GM23248 (cell line): ENCODE measurements at regions not wholly inside any gene's neighbourhood (a gene's known extent, or its start where the extent isn't known, plus 50 kb on each side); places are given as distances from the start of the nearest gene placed in this dataset.

Experiments used
- DNase-seq: peaks from one replicate; pipeline ENCODE4 v3.0.0-alpha.2; 2015
- H2AFZ ChIP-seq: fragments of 200-600 bp; sonication (generic); 2 replicates; pipeline ENCODE4 v1.6.1; 2016; ENCODE audit warnings: antibody characterized with exemption
- H3F3A ChIP-seq: fragments of 200-600 bp; sonication (generic); 2 replicates; pipeline ENCODE4 v1.6.1; 2016; ENCODE audit warnings: mild to moderate bottlenecking, antibody characterized with exemption, mixed run types; ENCODE audit not compliant: insufficient read depth
- H3K27ac ChIP-seq: fragments of 200-600 bp; sonication (generic); 2 replicates; pipeline ENCODE4 v1.5.1; 2016; ENCODE audit warnings: mild to moderate bottlenecking
- H3K27me3 ChIP-seq: fragments of 200-600 bp; sonication (generic); replicated peaks from 2 replicates; pipeline ENCODE4 v1.6.1; 2016; ENCODE audit warnings: mild to moderate bottlenecking; ENCODE audit not compliant: insufficient read depth
- H3K36me3 ChIP-seq: fragments of 200-600 bp; sonication (generic); 2 replicates; pipeline ENCODE4 v1.6.1; 2016; ENCODE audit warnings: low read depth, mild to moderate bottlenecking
- H3K4me1 ChIP-seq: fragments of 200-600 bp; sonication (generic); 2 replicates; pipeline ENCODE4 v1.6.1; 2016; ENCODE audit warnings: mild to moderate bottlenecking; ENCODE audit not compliant: insufficient read depth
- H3K4me2 ChIP-seq: fragments of 200-600 bp; sonication (generic); one replicate; pipeline ENCODE4 v1.6.1; 2016; ENCODE audit warnings: mild to moderate bottlenecking; ENCODE audit not compliant: unreplicated experiment
- H3K4me3 ChIP-seq: fragments of 200-600 bp; sonication (generic); 2 replicates; pipeline ENCODE4 v1.5.1; 2016; ENCODE audit warnings: mild to moderate bottlenecking
- H3K79me2 ChIP-seq: fragments of 200-600 bp; sonication (generic); 2 replicates; pipeline ENCODE4 v1.6.1; 2016; ENCODE audit warnings: mild to moderate bottlenecking; ENCODE audit not compliant: insufficient read depth
- H3K9ac ChIP-seq: fragments of 200-600 bp; sonication (generic); 2 replicates; pipeline ENCODE4 v1.6.1; 2016; ENCODE audit warnings: mild to moderate bottlenecking
- H3K9me2 ChIP-seq: fragments of 200-600 bp; sonication (generic); 2 replicates; pipeline ENCODE4 v1.6.1; 2016; ENCODE audit warnings: mixed run types, mild to moderate bottlenecking, moderate library complexity; ENCODE audit not compliant: insufficient read depth
- H3K9me3 ChIP-seq: fragments of 200-600 bp; sonication (generic); one replicate; pipeline ENCODE4 v1.6.1; 2017; ENCODE audit warnings: low read depth
- H4K20me1 ChIP-seq: fragments of 200-600 bp; sonication (generic); 2 replicates; pipeline ENCODE4 v1.6.0; 2016; ENCODE audit not compliant: insufficient read depth
- EZH2 ChIP-seq: fragments of 200-600 bp; sonication (generic); IDR thresholded peaks from 2 replicates; pipeline ENCODE4 v1.6.1; 2018; ENCODE audit warnings: antibody characterized with exemption, mild to moderate bottlenecking; ENCODE audit not compliant: insufficient read depth, poor library complexity, severe bottlenecking
- EZH2phosphoT487 ChIP-seq: fragments of 200-600 bp; sonication (generic); IDR thresholded peaks from 2 replicates; pipeline ENCODE4 v1.6.1; 2018; ENCODE audit warnings: antibody characterized with exemption, moderate library complexity, mild to moderate bottlenecking, low read depth; ENCODE audit not compliant: insufficient read depth
- WGBS, 2 experiments: methylation state at CpG; one replicate each; pipeline ENCODE4 v1.1.6; 2015 to 2017; ENCODE audit warnings: low lambda C conversion rate in 2 of 2, low coverage in 1 of 2; ENCODE audit errors: missing lambda C conversion rate in 2 of 2; 5-methylcytosine and 5-hydroxymethylcytosine counted together
- in situ Hi-C: fragments of 300-500 bp; cut with MboI; formaldehyde crosslinking; loops from 2 replicates; pipeline ENCODE4 v1.15.0; 2020

DNA sequence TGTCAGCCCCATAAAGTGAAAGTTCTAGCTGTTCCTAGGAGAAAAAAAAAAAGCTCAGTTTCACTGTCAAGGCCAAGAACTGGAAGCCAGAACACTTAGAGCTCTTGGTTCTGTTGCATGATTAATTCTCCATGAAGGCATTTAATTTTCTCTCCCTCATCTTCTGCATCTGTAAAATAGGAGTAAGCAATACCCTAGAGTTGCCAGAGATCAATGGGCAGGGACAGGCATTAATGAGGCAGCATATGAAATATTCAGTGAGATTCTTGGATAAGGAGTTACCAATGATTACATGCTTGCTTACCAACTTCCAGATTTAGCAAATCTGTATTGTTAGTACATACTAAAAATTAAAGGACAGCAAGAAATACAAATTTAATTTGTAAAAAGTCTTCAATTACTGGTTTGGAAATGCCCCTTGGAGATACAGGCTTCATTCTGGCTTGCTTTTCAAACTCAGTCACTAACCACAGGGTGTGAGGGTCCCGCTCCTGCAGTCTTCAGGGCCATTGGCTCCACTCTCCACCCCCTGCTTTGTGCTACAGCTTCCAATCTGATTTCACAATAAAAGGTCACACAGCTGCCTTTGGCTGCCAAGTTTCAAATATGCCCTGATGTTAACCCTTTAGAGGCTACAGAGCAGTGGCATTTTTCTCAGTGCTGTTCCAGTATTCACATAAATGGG is 624.6 kb downstream of the BNC2 start:
- peak; percentile 51 for DNase-seq
- Histone ChIP-seq H3K79me2 (no peaks in the 10 kb centered on the region), H4K20me1 (no peaks in the 10 kb centered on the region), H3K4me2 (peak overlapping the region; percentile 55), H3K9me3 (no peaks in the 10 kb centered on the region), H3K4me1 (peaks cover 45% of the 10 kb centered on the region), H3K4me3 (no peak overlapping the region), H3K36me3 (no peaks in the 10 kb centered on the region), H3K27ac (peak overlapping the region; percentile 70), H2AFZ (0 out of 2 replicates have a peak overlapping the region, but pooled peaks have one; percentile 23), H3K9me2 (no peaks in the 10 kb centered on the region), H3F3A (peaks cover 41% of the 10 kb centered on the region), H3K9ac (no peak overlapping the region), H3K27me3 (no peaks in the 10 kb centered on the region)
- 35 to 56% methylated on average over 1 of the region's 1 CpG for WGBS, 2 experiments
- no peak for TF ChIP-seq EZH2
- TF ChIP-seq EZH2phosphoT487 = no peak
- in situ Hi-C loops = no loop called here

DNA sequence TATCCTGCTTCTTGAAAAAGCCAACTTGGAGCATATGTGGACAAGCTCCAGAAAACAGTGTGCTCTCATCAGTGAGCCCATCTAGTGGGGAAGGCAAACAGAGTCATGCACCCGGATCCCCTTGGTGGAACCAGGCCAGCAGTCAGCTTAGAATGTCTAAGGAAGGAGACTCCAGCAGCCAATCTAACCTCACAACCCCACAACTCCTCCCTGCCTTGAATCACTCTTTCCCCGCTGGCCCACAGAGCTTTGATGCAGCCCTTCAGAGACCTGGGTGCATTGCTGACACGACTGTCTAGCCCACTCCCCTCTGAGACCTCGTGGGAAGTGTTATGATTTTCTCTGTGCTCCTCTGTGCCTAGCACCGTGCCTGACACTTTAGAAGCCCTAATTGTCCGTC is 623.7 kb downstream of the BNC2 start:
- in situ Hi-C loops = no loop called here
- H3K79me2 ChIP-seq = no peaks in the 10 kb centered on the region
- no peak overlapping the region for H3K4me3 ChIP-seq
- peaks cover 34% of the 10 kb centered on the region for H3F3A ChIP-seq
- H3K36me3 ChIP-seq = no peaks in the 10 kb centered on the region
- H2AFZ ChIP-seq = no peak overlapping the region
- TF ChIP-seq EZH2 (no peak), EZH2phosphoT487 (no peak)
- peaks cover 36% of the 10 kb centered on the region for H3K4me1 ChIP-seq
- DNase-seq = peak; percentile 49
- H3K27ac ChIP-seq = peak overlapping the region; percentile 70
- H4K20me1 ChIP-seq = no peaks in the 10 kb centered on the region
- no peaks in the 10 kb centered on the region for H3K9me3 ChIP-seq
- H3K4me2 ChIP-seq = peak overlapping the region; percentile 55
- no peaks in the 10 kb centered on the region for H3K9me2 ChIP-seq
- no peaks in the 10 kb centered on the region for H3K27me3 ChIP-seq
- WGBS, 2 experiments = 7 to 11% methylated on average over 6 of the region's 6 CpGs
- H3K9ac ChIP-seq = peak overlapping the region; percentile 16; the same call in 1 of the 2 replicates

DNA sequence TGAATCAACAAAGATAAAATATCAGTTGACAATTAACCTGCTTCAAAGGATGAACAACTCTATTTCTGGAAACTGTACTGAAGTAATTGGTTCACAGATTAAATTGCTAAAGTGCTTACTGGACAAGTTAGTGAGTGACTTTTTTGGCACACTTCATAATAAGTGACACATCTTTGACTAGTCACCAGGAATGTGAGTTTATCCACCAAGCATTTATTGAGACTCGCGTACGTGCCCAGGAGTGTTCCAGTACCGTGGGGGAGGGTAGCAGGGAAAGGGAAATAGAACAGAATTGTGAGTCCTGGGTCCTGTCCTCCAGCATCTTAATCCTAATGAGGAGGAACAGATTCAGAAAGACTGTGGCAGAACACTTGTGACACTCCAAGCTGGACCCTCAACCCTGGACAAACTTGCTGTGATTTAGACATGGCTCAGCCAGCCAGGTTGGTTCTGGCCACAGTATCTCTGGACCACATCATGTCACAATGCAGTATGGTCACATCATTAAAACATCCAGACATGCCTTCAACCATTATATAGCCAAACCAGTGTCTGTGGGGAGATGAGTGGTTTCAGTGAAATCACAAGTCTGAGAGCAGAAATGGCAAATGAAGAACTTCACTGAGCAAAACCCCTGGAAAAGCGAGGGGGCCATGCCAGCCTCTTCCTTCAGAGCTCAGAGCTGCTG is 623.1 kb downstream of the BNC2 start:
- H3K9me2 ChIP-seq = no peaks in the 10 kb centered on the region
- peaks cover 34% of the 10 kb centered on the region for H3F3A ChIP-seq
- no peaks in the 10 kb centered on the region for H3K79me2 ChIP-seq
- peak overlapping the region; percentile 55 for H3K4me2 ChIP-seq
- peak overlapping the region; percentile 70 for H3K27ac ChIP-seq
- H2AFZ ChIP-seq = peak overlapping the region; percentile 45
- H3K27me3 ChIP-seq = no peaks in the 10 kb centered on the region
- peak overlapping the region; percentile 16; the same call in 1 of the 2 replicates for H3K9ac ChIP-seq
- TF ChIP-seq EZH2 = no peak
- no peaks in the 10 kb centered on the region for H3K36me3 ChIP-seq
- peaks cover 36% of the 10 kb centered on the region for H3K4me1 ChIP-seq
- H3K4me3 ChIP-seq = 0 out of 2 replicates have a peak overlapping the region, but pooled peaks have one; percentile 6
- peak; percentile 91 for DNase-seq
- no peaks in the 10 kb centered on the region for H4K20me1 ChIP-seq
- WGBS, 2 experiments = 20 to 22% methylated on average over 5 of the region's 5 CpGs
- no peaks in the 10 kb centered on the region for H3K9me3 ChIP-seq
- in situ Hi-C loops = no loop called here

DNA sequence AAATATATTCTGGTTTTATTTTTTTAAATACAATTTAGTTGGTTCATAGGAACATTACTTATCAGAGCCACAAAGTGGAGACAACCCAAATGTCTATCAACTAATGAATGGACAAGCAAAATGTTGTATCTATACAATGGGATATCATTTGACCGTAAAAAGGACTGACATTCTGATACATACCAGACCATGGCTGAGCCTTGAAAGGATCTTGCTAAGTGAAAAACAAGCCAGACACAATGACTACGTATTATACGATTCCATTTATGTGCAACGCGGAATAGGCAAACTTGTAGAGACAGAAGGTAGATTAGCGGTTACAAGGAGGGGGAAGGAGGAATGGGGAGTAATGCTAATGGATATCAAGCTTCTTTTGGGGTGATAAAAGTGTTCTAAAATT is 621.6 kb downstream of the BNC2 start:
- Histone ChIP-seq H4K20me1 (no peaks in the 10 kb centered on the region), H3K4me1 (peaks cover 36% of the 10 kb centered on the region), H3K9ac (no peak overlapping the region), H3K79me2 (no peaks in the 10 kb centered on the region), H3K27me3 (no peaks in the 10 kb centered on the region), H3K9me2 (no peaks in the 10 kb centered on the region), H2AFZ (no peak overlapping the region), H3F3A (peaks cover 34% of the 10 kb centered on the region), H3K9me3 (no peaks in the 10 kb centered on the region), H3K27ac (no peak overlapping the region), H3K4me2 (no peak overlapping the region), H3K4me3 (no peak overlapping the region), H3K36me3 (no peaks in the 10 kb centered on the region)
- in situ Hi-C loops = no loop called here
- no peak for DNase-seq
- TF ChIP-seq EZH2phosphoT487 = no peak
- no peak for TF ChIP-seq EZH2
- 96 to 97% methylated on average over 6 of the region's 6 CpGs for WGBS, 2 experiments
